Mucosa of gallbladder (tissue), 1 donor: ENCODE measurements at regions not wholly inside any gene's neighbourhood (a gene's known extent, or its start where the extent isn't known, plus 50 kb on each side); places are given as distances from the start of the nearest gene placed in this dataset.

Source experiments
- DNase-seq: peaks from one replicate; pipeline ENCODE4 v3.0.0-alpha.2; 2020; ENCODE audit warnings: low spot score
- donor health status: DM: no; HTN: no; CAD: no.

DNA sequence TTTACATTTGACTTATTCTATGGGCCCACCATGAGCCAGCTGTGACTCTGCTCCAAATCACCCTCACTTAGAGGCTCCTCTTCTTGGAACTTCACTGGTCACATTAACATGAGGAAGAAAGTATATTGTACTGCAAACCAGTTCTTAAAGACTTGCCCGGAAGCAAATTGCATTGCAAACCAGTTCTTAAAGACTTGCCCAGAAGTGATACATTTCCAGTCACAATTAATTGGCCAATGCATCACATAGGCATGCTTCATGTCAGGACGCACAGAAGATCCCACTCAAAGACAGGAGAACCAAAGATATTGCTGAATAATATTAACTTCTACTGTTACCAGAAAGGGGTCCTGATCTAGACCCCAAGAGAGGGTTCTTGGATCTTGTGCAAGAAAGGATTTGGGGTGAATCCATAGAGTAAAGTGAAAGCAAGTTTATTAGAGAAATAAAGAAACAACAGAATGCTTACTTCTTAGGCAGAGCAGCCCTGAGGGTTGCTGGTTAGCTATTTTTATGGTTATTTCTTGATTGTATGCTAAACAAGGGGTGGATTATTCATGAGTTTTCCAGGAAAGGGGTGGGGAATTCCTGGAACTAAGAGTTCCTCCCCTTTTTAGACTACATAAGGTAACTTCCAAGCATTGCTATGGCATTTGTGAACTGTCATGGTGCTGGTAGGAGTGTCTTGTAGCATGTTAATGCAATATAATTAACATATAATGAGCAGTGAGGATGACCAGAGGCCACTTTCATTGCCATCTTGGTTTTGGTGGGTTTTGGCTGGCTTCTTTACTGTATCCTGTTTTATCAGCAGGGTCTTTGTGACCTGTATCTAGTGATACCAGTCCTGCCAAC, 54.6 kb upstream of the HCCS start:
- no peak for DNase-seq

DNA sequence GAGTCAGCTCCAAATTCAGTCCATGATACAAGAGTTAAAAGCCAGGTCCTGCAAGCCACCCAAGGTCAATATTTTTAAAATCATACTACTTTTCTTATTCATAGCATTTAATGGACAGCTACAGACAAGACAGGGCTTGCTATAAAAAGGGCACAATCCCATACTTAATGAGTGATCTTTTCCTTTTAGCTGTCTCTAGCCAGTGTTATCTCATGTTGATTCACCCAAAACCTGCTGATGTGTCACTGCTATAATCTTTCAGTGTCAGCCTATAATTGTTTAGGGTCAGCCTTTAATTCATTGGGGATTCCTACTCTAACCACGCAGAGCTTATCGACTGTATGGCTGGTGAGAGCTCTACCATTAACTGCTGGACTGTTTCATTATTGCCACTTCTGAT, 51.2 kb upstream of the HCCS start:
- DNase-seq: no peak
